WTC11 (cell line): ENCODE measurements at regions not wholly inside any gene's neighbourhood (a gene's known extent, or its start where the extent isn't known, plus 50 kb on each side); places are given as distances from the start of the nearest gene placed in this dataset.

ENCODE experiments used
- ATAC-seq: fragments of 200-7000 bp; cut with Tn5 transposase; 2 replicates; pipeline ENCODE4 v1.10.0; 2021; ENCODE audit warnings: mild to moderate bottlenecking, moderate library complexity
- CTCF ChIA-PET: fragments of 300-600 bp; sonication (Branson Sonifier 250); formaldehyde crosslinking; loops from one replicate; lab custom pipeline; 2021; ENCODE audit warnings: antibody characterized with exemption; lab: Charles Lee
- POLR2A ChIA-PET: fragments of 350-600 bp; sonication (Branson Sonifier 250); formaldehyde crosslinking; loops from one replicate; lab custom pipeline; 2021; ENCODE audit warnings: antibody characterized with exemption; lab: Charles Lee
- DNase-seq: peaks from one replicate; pipeline ENCODE4 v3.0.0; 2021; ENCODE audit warnings: low spot score
- H3K27ac Mint-ChIP-seq: 2 replicates; pipeline ENCODE4 v1.8.0; 2021; ENCODE audit warnings: mixed read lengths
- H3K27me3 Mint-ChIP-seq: 2 replicates; pipeline ENCODE4 v1.8.0; 2021; ENCODE audit warnings: low read depth, mild to moderate bottlenecking, moderate library complexity, mixed read lengths
- H3K36me3 Mint-ChIP-seq: 2 replicates; pipeline ENCODE4 v1.8.0; 2021; ENCODE audit warnings: mixed read lengths
- H3K4me1 Mint-ChIP-seq: 2 replicates; pipeline ENCODE4 v1.8.0; 2022; ENCODE audit warnings: mixed read lengths
- H3K4me3 Mint-ChIP-seq: 2 replicates; pipeline ENCODE4 v1.8.0; 2021; ENCODE audit warnings: mild to moderate bottlenecking, moderate library complexity, mixed read lengths
- H3K9me3 Mint-ChIP-seq: 2 replicates; pipeline ENCODE4 v1.8.0; 2021; ENCODE audit warnings: mixed read lengths
- ATF3 ChIP-seq: sonication (generic); formaldehyde crosslinking; conservative IDR thresholded peaks from 2 replicates; pipeline ENCODE4 v1.8.1; 2022; ENCODE audit warnings: mild to moderate bottlenecking, missing genetic modification reagents
- CBFB ChIP-seq: sonication (generic); formaldehyde crosslinking; IDR thresholded peaks from 2 replicates; pipeline ENCODE4 v1.8.1; 2022; ENCODE audit warnings: mild to moderate bottlenecking, low read depth, missing genetic modification reagents
- CTCF ChIP-seq: fragments of 200-600 bp; IDR thresholded peaks from 2 replicates; pipeline ENCODE4 v1.8.0; 2022; ENCODE audit warnings: antibody characterized with exemption
- E2F5 ChIP-seq: sonication (generic); formaldehyde crosslinking; IDR thresholded peaks from 2 replicates; pipeline ENCODE4 v1.8.1; 2022; ENCODE audit warnings: mild to moderate bottlenecking, moderate library complexity, missing genetic modification reagents
- ELF4 ChIP-seq: sonication (generic); formaldehyde crosslinking; IDR thresholded peaks from 2 replicates; pipeline ENCODE4 v1.8.1; 2022; ENCODE audit warnings: low read depth, mild to moderate bottlenecking, moderate library complexity, missing genetic modification reagents
- EMX1 ChIP-seq: fragments of 250-450 bp; sonication (Bioruptor Pico); IDR thresholded peaks from 2 replicates; pipeline ENCODE4 v1.8.0; 2021; ENCODE audit warnings: mild to moderate bottlenecking
- HMGA2 ChIP-seq: fragments of 250-450 bp; sonication (Bioruptor Pico); IDR thresholded peaks from 2 replicates; pipeline ENCODE4 v1.4.0; 2021; ENCODE audit warnings: mild to moderate bottlenecking, moderate library complexity
- NR3C1 ChIP-seq: sonication (generic); formaldehyde crosslinking; conservative IDR thresholded peaks from 2 replicates; pipeline ENCODE4 v1.8.1; 2023; ENCODE audit warnings: low read depth, mild to moderate bottlenecking, missing genetic modification reagents
- OVOL2 ChIP-seq: fragments of 250-450 bp; sonication (Bioruptor Pico); IDR thresholded peaks from 2 replicates; pipeline ENCODE4 v1.9.0; 2021; ENCODE audit warnings: mild to moderate bottlenecking, borderline replicate concordance
- PRDM15 ChIP-seq: sonication (generic); formaldehyde crosslinking; IDR thresholded peaks from 2 replicates; pipeline ENCODE4 v1.8.0; 2022; ENCODE audit warnings: missing genetic modification reagents
- PRRX2 ChIP-seq: fragments of 250-450 bp; sonication (Bioruptor Pico); IDR thresholded peaks from 2 replicates; pipeline ENCODE4 v1.8.0; 2021; ENCODE audit warnings: mild to moderate bottlenecking
- RELA ChIP-seq: sonication (generic); formaldehyde crosslinking; IDR thresholded peaks from 2 replicates; pipeline ENCODE4 v1.8.1; 2022; ENCODE audit warnings: missing genetic modification reagents, mild to moderate bottlenecking, borderline replicate concordance
- SMAD3 ChIP-seq: sonication (generic); formaldehyde crosslinking; IDR thresholded peaks from 2 replicates; pipeline ENCODE4 v1.8.0; 2022; ENCODE audit warnings: missing genetic modification reagents, mild to moderate bottlenecking, borderline replicate concordance
- SMAD4 ChIP-seq: sonication (generic); formaldehyde crosslinking; IDR thresholded peaks from 2 replicates; pipeline ENCODE4 v1.8.0; 2022; ENCODE audit warnings: mild to moderate bottlenecking, missing genetic modification reagents
- SP1 ChIP-seq: sonication (generic); formaldehyde crosslinking; conservative IDR thresholded peaks from 2 replicates; pipeline ENCODE4 v1.8.1; 2022; ENCODE audit warnings: missing genetic modification reagents
- STAT6 ChIP-seq: sonication (generic); formaldehyde crosslinking; conservative IDR thresholded peaks from 2 replicates; pipeline ENCODE4 v1.8.1; 2023; ENCODE audit warnings: mild to moderate bottlenecking, low read depth, missing genetic modification reagents, moderate library complexity
- ZNF425 ChIP-seq: fragments of 250-450 bp; sonication (Bioruptor Pico); conservative IDR thresholded peaks from 2 replicates; pipeline ENCODE4 v1.9.0; 2021; ENCODE audit warnings: mild to moderate bottlenecking
- ZNF671 ChIP-seq: fragments of 250-450 bp; sonication (Bioruptor Pico); IDR thresholded peaks from 2 replicates; pipeline ENCODE4 v1.8.0; 2021; ENCODE audit warnings: mild to moderate bottlenecking
- TF ChIP-seq, protein P1 (sequence below): sonication (generic); formaldehyde crosslinking; IDR thresholded peaks from 2 replicates; pipeline ENCODE4 v1.8.1; 2022; ENCODE audit warnings: low read depth, missing genetic modification reagents, borderline replicate concordance
- TF ChIP-seq, protein P2 (sequence below): fragments of 250-450 bp; sonication (Bioruptor Pico); IDR thresholded peaks from 2 replicates; pipeline ENCODE4 v2.1.2; 2022; ENCODE audit warnings: mild to moderate bottlenecking, moderate library complexity

- Mint-ChIP-seq H3K9me3 (peaks cover 22% of the 10 kb centered on the region), H3K27me3 (peaks cover 14% of the 10 kb centered on the region), H3K36me3 (peaks cover 5% of the 10 kb centered on the region; the same call in 1 of the 2 replicates), H3K27ac (no peak overlapping the region), H3K4me3 (no peak overlapping the region), H3K4me1 (no peaks in the 10 kb centered on the region)
- no peak for ATAC-seq
- CTCF ChIA-PET, result interaction anchor here (0.9 kb wide), 1 partner anchor 42 kb away, joined by 3 read pairs; no protein-coding TSS in a partner anchor
- no peak for TF ChIP-seq ZNF425
- TF ChIP-seq CBFB (CRISPR knock-in tag), result no peak
- TF ChIP-seq E2F5 (CRISPR knock-in tag), result no peak
- no peak for TF ChIP-seq NR3C1 (CRISPR knock-in tag)
- TF ChIP-seq ATF3, result no peak
- TF ChIP-seq HMGA2 (CRISPR knock-in tag), result no peak
- no peak for TF ChIP-seq STAT6 (CRISPR knock-in tag)
- no peak for TF ChIP-seq SMAD3
- POLR2A ChIA-PET, result no interaction called here
- DNase-seq, result peak; percentile 6
Measured at GRCh38 chr4:1470816-1471442, 64.7 kb upstream of the NKX1-1 start.

DNA sequence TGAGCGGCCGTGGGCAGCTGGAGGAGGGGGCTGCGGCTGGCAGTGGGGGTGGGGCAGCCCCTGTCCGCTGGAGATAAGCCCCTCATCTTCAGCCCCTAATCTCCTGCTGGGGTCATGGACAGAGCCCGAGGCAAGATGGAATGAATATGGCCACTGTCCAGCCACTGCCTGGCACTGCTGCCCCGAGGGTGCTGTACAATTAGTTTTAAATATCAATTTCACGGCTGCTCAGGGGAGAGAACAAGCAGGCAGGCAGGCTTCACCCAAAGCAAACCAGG is 64.1 kb upstream of the NKX1-1 start:
- Mint-ChIP-seq H3K36me3 (peaks cover 5% of the 10 kb centered on the region; the same call in 1 of the 2 replicates), H3K4me3 (no peak overlapping the region), H3K4me1 (no peaks in the 10 kb centered on the region), H3K9me3 (peaks cover 16% of the 10 kb centered on the region), H3K27me3 (peaks cover 14% of the 10 kb centered on the region), H3K27ac (no peak overlapping the region)
- DNase-seq, result no peak
- ChIA-PET POLR2A (no interaction called here), CTCF (no interaction called here)
- no peak for ATAC-seq
- no peak for TF ChIP-seq SMAD4 (CRISPR knock-in tag)
- no peak for TF ChIP-seq SP1 (CRISPR knock-in tag)
- no peak for TF ChIP-seq ELF4 (CRISPR knock-in tag)
- no peak for TF ChIP-seq PRRX2 (CRISPR knock-in tag)
- TF ChIP-seq OVOL2 (CRISPR knock-in tag), result no peak
- TF ChIP-seq ZNF671 (CRISPR knock-in tag), result no peak
- TF ChIP-seq EMX1, result no peak
- no peak for TF ChIP-seq CTCF
- TF ChIP-seq RELA (CRISPR knock-in tag), result no peak
- TF ChIP-seq, protein P1, sequence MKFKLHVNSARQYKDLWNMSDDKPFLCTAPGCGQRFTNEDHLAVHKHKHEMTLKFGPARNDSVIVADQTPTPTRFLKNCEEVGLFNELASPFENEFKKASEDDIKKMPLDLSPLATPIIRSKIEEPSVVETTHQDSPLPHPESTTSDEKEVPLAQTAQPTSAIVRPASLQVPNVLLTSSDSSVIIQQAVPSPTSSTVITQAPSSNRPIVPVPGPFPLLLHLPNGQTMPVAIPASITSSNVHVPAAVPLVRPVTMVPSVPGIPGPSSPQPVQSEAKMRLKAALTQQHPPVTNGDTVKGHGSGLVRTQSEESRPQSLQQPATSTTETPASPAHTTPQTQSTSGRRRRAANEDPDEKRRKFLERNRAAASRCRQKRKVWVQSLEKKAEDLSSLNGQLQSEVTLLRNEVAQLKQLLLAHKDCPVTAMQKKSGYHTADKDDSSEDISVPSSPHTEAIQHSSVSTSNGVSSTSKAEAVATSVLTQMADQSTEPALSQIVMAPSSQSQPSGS, result no peak
- TF ChIP-seq, protein P2, sequence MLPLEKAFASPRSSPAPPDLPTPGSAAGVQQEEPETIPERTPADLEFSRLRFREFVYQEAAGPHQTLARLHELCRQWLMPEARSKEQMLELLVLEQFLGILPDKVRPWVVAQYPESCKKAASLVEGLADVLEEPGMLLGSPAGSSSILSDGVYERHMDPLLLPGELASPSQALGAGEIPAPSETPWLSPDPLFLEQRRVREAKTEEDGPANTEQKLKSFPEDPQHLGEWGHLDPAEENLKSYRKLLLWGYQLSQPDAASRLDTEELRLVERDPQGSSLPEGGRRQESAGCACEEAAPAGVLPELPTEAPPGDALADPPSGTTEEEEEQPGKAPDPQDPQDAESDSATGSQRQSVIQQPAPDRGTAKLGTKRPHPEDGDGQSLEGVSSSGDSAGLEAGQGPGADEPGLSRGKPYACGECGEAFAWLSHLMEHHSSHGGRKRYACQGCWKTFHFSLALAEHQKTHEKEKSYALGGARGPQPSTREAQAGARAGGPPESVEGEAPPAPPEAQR (CRISPR knock-in tag), result no peak
- no peak for TF ChIP-seq PRDM15
